Panc1 (cell line): ENCODE measurements at regions not wholly inside any gene's neighbourhood (a gene's known extent, or its start where the extent isn't known, plus 50 kb on each side); places are given as distances from the start of the nearest gene placed in this dataset.

Experiments used
- ATAC-seq: fragments of 200-7000 bp; cut with Tn5 transposase; 2 replicates; pipeline ENCODE4 v1.9.1; 2020; ENCODE audit warnings: mild to moderate bottlenecking, moderate library complexity
- BruUV-seq: library from RNA; stranded (reverse); fragments of 400-500 nt; replicated peaks from 2 replicates; lab custom pipeline; 2021; lab: Mats Ljungman, UMichigan
- CTCF ChIA-PET: fragments of 300-600 bp; sonication (Branson Sonifier 250); formaldehyde crosslinking; loops from one replicate; lab custom pipeline; 2022; ENCODE audit warnings: antibody characterized with exemption; lab: Charles Lee
- POLR2A ChIA-PET: fragments of 300-600 bp; sonication (Branson Sonifier 250); formaldehyde crosslinking; loops from one replicate; lab custom pipeline; 2022; ENCODE audit warnings: antibody characterized with exemption; lab: Charles Lee
- DNase-seq: peaks from one replicate; pipeline ENCODE4 v3.0.0-alpha.2; 2010; ENCODE audit warnings: low read depth, low spot score
- H3K27ac ChIP-seq: 2 replicates; pipeline ENCODE4 v1.5.1; 2011; ENCODE audit warnings: mild to moderate bottlenecking, low read length, inconsistent platforms
- H3K27me3 ChIP-seq: fragments of 200-500 bp; sonication (Bioruptor generic); 2 replicates; pipeline ENCODE4 v1.6.0; 2014; ENCODE audit warnings: low read length, inconsistent platforms; ENCODE audit not compliant: control insufficient read depth, insufficient read depth
- H3K36me3 ChIP-seq: fragments of 200-500 bp; sonication (Bioruptor generic); 2 replicates; pipeline ENCODE4 v1.5.1; 2014; ENCODE audit warnings: inconsistent platforms, mild to moderate bottlenecking, low read length, moderate library complexity; ENCODE audit not compliant: control insufficient read depth, insufficient read depth
- H3K4me1 ChIP-seq: 2 replicates; pipeline ENCODE4 v1.5.1; 2011; ENCODE audit warnings: inconsistent platforms, mild to moderate bottlenecking, low read length, moderate library complexity; ENCODE audit not compliant: control insufficient read depth, insufficient read depth
- H3K4me3 ChIP-seq, 2 experiments: 2 replicates each; pipeline ENCODE4 v1.5.1; 2011 to 2012; ENCODE audit warnings: low read depth in 2 of 2, low read length in 2 of 2, mild to moderate bottlenecking in 2 of 2, inconsistent platforms in 1 of 2, moderate library complexity in 1 of 2
- H3K9me3 ChIP-seq: fragments of 200-500 bp; sonication (Bioruptor generic); 2 replicates; pipeline ENCODE4 v1.5.1; 2014; ENCODE audit warnings: low read depth, mild to moderate bottlenecking, inconsistent platforms, low read length, moderate library complexity; ENCODE audit not compliant: control insufficient read depth, insufficient read depth
- CTCF ChIP-seq: fragments of 450-650 bp; IDR thresholded peaks from 2 replicates; pipeline ENCODE4 v1.5.1; 2017; ENCODE audit warnings: mild to moderate bottlenecking
- POLR2AphosphoS5 ChIP-seq: IDR thresholded peaks from 2 replicates; pipeline ENCODE4 v1.6.1; 2012; ENCODE audit warnings: mild to moderate bottlenecking, low read depth, low read length, moderate library complexity
- REST ChIP-seq, 2 experiments: IDR thresholded peaks; 2 replicates each; pipeline ENCODE4 v1.6.1; 2011 to 2012; ENCODE audit warnings: low read depth in 2 of 2, control low read depth in 1 of 2, low read length in 1 of 2, mild to moderate bottlenecking in 1 of 2, moderate library complexity in 1 of 2; ENCODE audit not compliant: insufficient read depth in 1 of 2
- SIN3A ChIP-seq: IDR thresholded peaks from 2 replicates; pipeline ENCODE4 v1.6.1; 2012; ENCODE audit warnings: low read depth, mild to moderate bottlenecking, low read length, moderate library complexity, borderline replicate concordance; ENCODE audit not compliant: insufficient read depth
- TCF7L2 ChIP-seq: IDR thresholded peaks from 2 replicates; pipeline ENCODE4 v1.6.1; 2011; ENCODE audit warnings: mild to moderate bottlenecking, low read depth, low read length, inconsistent platforms
- in situ Hi-C: cut with HindIII; loops from 2 replicates; pipeline ENCODE4 v1.10.0; 2016; ENCODE audit warnings: low sequenced_read_pairs, low pct_unique_long_range_greater_than_20kb
- intact Hi-C: fragments of 100-400 bp; cut with micrococcal nuclease; formaldehyde crosslinking; loops from one replicate; pipeline ENCODE4 v1.10.0; 2022; ENCODE audit not compliant: unreplicated experiment

- H3K27ac ChIP-seq: no peak overlapping the region
- H3K4me1 ChIP-seq: no peaks in the 10 kb centered on the region
- ChIA-PET POLR2A (no interaction called here), CTCF (no interaction called here)
- TF ChIP-seq CTCF (no peak), POLR2AphosphoS5 (no peak), SIN3A (no peak), TCF7L2 (no peak), REST (IDR thresholded peaks at IDR 0.05; ENCODE audit: insufficient read depth in 1 of 2, low read depth in 2 of 2, low read length in 1 of 2) (no peak)
- intact Hi-C loops: no loop called here
- BruUV-seq: no TSS peak
- no peak for ATAC-seq
- no peaks in the 10 kb centered on the region for H3K9me3 ChIP-seq
- no peak for DNase-seq
- no peak overlapping the region for H3K4me3 ChIP-seq
- H3K27me3 ChIP-seq: no peaks in the 10 kb centered on the region
- in situ Hi-C loops: no loop called here
- no peaks in the 10 kb centered on the region for H3K36me3 ChIP-seq
Observed at GRCh38 chr2:194155431-194155830, 1501.6 kb upstream of the SLC39A10 start.

GRCh38 chr2:194151231-194151630, 1505.8 kb upstream of the SLC39A10 start:
- Histone ChIP-seq H3K36me3 (no peaks in the 10 kb centered on the region), H3K9me3 (no peaks in the 10 kb centered on the region), H3K27ac (no peak overlapping the region), H3K4me3 (no peak overlapping the region), H3K27me3 (no peaks in the 10 kb centered on the region), H3K4me1 (no peaks in the 10 kb centered on the region)
- ChIA-PET CTCF (no interaction called here), POLR2A (no interaction called here)
- no peak for TF ChIP-seq SIN3A
- no peak for TF ChIP-seq TCF7L2
- TF ChIP-seq REST (IDR thresholded peaks at IDR 0.05; ENCODE audit: insufficient read depth in 1 of 2, low read depth in 2 of 2, low read length in 1 of 2): no peak
- no peak for TF ChIP-seq CTCF
- no peak for TF ChIP-seq POLR2AphosphoS5
- BruUV-seq: no TSS peak
- DNase-seq (no peak), ATAC-seq (no peak)
- intact Hi-C loops: no loop called here
- in situ Hi-C loops: no loop called here
